ENCODE measurements at regions not wholly inside any gene's neighbourhood (a gene's known extent, or its start where the extent isn't known, plus 50 kb on each side); places are given as distances from the start of the nearest gene placed in this dataset.

GRCh38 chrX:22520128-22520828 is 247.6 kb downstream of the CBLL2 start:
- Histone ChIP-seq H3K4me3 (no peak overlapping the region), H3K9me3 (no peaks in the 10 kb centered on the region), H3K4me1 (no peaks in the 10 kb centered on the region), H3K27ac (no peak overlapping the region), H3K36me3 (no peaks in the 10 kb centered on the region), H3K9ac (ENCODE audit: low read depth in 2 of 2, low read length in 2 of 2) (no peak overlapping the region), H3K27me3 (no peaks in the 10 kb centered on the region)
- no peak for TF ChIP-seq CTCF (IDR thresholded peaks at IDR 0.05)
- intact Hi-C loops (cut with DNase I), result no loop called here
- no peak for DNase-seq

GRCh38 chrX:22526339-22526738 is 253.6 kb downstream of the CBLL2 start:
- no peaks in the 10 kb centered on the region for H3K9me3 ChIP-seq
- H3K27me3 ChIP-seq, result no peaks in the 10 kb centered on the region
- H3K4me1 ChIP-seq, result no peaks in the 10 kb centered on the region
- H3K36me3 ChIP-seq, result no peaks in the 10 kb centered on the region
- no peak overlapping the region for H3K9ac ChIP-seq (ENCODE audit: low read depth in 2 of 2, low read length in 2 of 2)
- H3K4me3 ChIP-seq, result no peak overlapping the region
- intact Hi-C loops (cut with DNase I), result no loop called here
- no peak for TF ChIP-seq CTCF (IDR thresholded peaks at IDR 0.05)
- no peak for DNase-seq
- no peak overlapping the region for H3K27ac ChIP-seq

GRCh38 chrX:22527302-22527701 is 254.6 kb downstream of the CBLL2 start:
- no peaks in the 10 kb centered on the region for H3K4me1 ChIP-seq
- no peak overlapping the region for H3K27ac ChIP-seq
- no peak overlapping the region for H3K9ac ChIP-seq (ENCODE audit: low read depth in 2 of 2, low read length in 2 of 2)
- H3K9me3 ChIP-seq, result no peaks in the 10 kb centered on the region
- no peak overlapping the region for H3K4me3 ChIP-seq
- DNase-seq, result no peak
- no peaks in the 10 kb centered on the region for H3K27me3 ChIP-seq
- H3K36me3 ChIP-seq, result no peaks in the 10 kb centered on the region
- TF ChIP-seq CTCF (IDR thresholded peaks at IDR 0.05), result no peak
- intact Hi-C loops (cut with DNase I), result no loop called here

GRCh38 chrX:22533898-22534297 is 261.2 kb downstream of the CBLL2 start:
- DNase-seq, result no peak
- no peak overlapping the region for H3K4me3 ChIP-seq
- no peaks in the 10 kb centered on the region for H3K36me3 ChIP-seq
- H3K9ac ChIP-seq (ENCODE audit: low read depth in 2 of 2, low read length in 2 of 2), result no peak overlapping the region
- intact Hi-C loops (cut with DNase I), result no loop called here
- H3K9me3 ChIP-seq, result no peaks in the 10 kb centered on the region
- H3K4me1 ChIP-seq, result no peaks in the 10 kb centered on the region
- H3K27ac ChIP-seq, result no peak overlapping the region
- no peak for TF ChIP-seq CTCF (IDR thresholded peaks at IDR 0.05)
- H3K27me3 ChIP-seq, result no peaks in the 10 kb centered on the region

GRCh38 chrX:22534643-22535042 is 261.9 kb downstream of the CBLL2 start:
- DNase-seq, result no peak
- no peak for TF ChIP-seq CTCF (IDR thresholded peaks at IDR 0.05)
- no peak overlapping the region for H3K4me3 ChIP-seq
- no peaks in the 10 kb centered on the region for H3K4me1 ChIP-seq
- no peaks in the 10 kb centered on the region for H3K36me3 ChIP-seq
- no peak overlapping the region for H3K9ac ChIP-seq (ENCODE audit: low read depth in 2 of 2, low read length in 2 of 2)
- no peaks in the 10 kb centered on the region for H3K9me3 ChIP-seq
- H3K27ac ChIP-seq, result no peak overlapping the region
- intact Hi-C loops (cut with DNase I), result no loop called here
- H3K27me3 ChIP-seq, result no peaks in the 10 kb centered on the region

All from colonic mucosa (tissue), 4 donors.